Lung (tissue), 11 donors: ENCODE measurements at regions not wholly inside any gene's neighbourhood (a gene's known extent, or its start where the extent isn't known, plus 50 kb on each side); places are given as distances from the start of the nearest gene placed in this dataset.

Experiments used
- ATAC-seq: fragments of 200-7000 bp; cut with Tn5 transposase; one replicate; pipeline ENCODE4 v1.9.1; 2020; ENCODE audit warnings: moderate number of reproducible peaks; ENCODE audit not compliant: insufficient read depth, low FRiP score
- DNase-seq, 3 donors: peaks; one replicate each; pipeline ENCODE4 v3.0.0-alpha.2; 2013 to 2017
- H3K27ac ChIP-seq, 2 donors: one replicate each; pipeline ENCODE4 v1.5.1; 2013; ENCODE audit warnings: mild to moderate bottlenecking in 2 of 2, moderate library complexity in 2 of 2, control low read depth in 1 of 2, inconsistent platforms in 1 of 2, low read depth in 1 of 2, low read length in 1 of 2
- H3K27me3 ChIP-seq, 3 donors: one replicate each; pipeline ENCODE4 v1.5.1; 2013; ENCODE audit warnings: low read length in 2 of 3; ENCODE audit not compliant: control insufficient read depth in 3 of 3, insufficient read depth in 3 of 3
- H3K36me3 ChIP-seq, 4 donors: one replicate each; pipeline ENCODE4 v1.5.1; 2013; ENCODE audit warnings: low read length in 4 of 4, mild to moderate bottlenecking in 1 of 4, moderate library complexity in 1 of 4; ENCODE audit not compliant: control insufficient read depth in 4 of 4, insufficient read depth in 4 of 4
- H3K4me1 ChIP-seq, 5 donors: one replicate each; pipeline ENCODE4 v1.5.1; 2013; ENCODE audit warnings: low read length in 5 of 5, mild to moderate bottlenecking in 2 of 5, moderate library complexity in 1 of 5; ENCODE audit not compliant: control insufficient read depth in 5 of 5, insufficient read depth in 5 of 5
- H3K4me3 ChIP-seq: one replicate; pipeline ENCODE4 v1.5.1; 2013; ENCODE audit warnings: mild to moderate bottlenecking, control low read depth, moderate library complexity
- H3K9ac ChIP-seq, 2 donors: one replicate each; pipeline ENCODE4 v1.5.1; 2013; ENCODE audit warnings: low read length in 2 of 2, control low read depth in 1 of 2; ENCODE audit not compliant: insufficient read depth in 1 of 2
- H3K9me3 ChIP-seq, 4 donors: one replicate each; pipeline ENCODE4 v1.5.1; 2013; ENCODE audit warnings: low read length in 3 of 4, mild to moderate bottlenecking in 1 of 4, moderate library complexity in 1 of 4; ENCODE audit not compliant: control insufficient read depth in 4 of 4, insufficient read depth in 3 of 4
- CTCF ChIP-seq: IDR thresholded peaks from 2 replicates; pipeline ENCODE4 v1.5.1; 2012; ENCODE audit warnings: mild to moderate bottlenecking; ENCODE audit errors: control extremely low read depth, extremely low read depth
- whole genome bisulfite sequencing, 2 donors: extraction: QIAGEN DNeasy Blood & Tissue Kit; methylation state at CpG; one replicate each; pipeline ENCODE4 v1.1.7; 2013; 5-methylcytosine and 5-hydroxymethylcytosine counted together
- donor health status: control.
- donor health status: control.
- donor health status: Bipolar disorder and iron deficiency.
- donor health status: healthy.
- donor health status: DM: yes; HTN: yes; CAD: no.

GRCh38 chr10:120282846-120283492 lies 174.1 kb upstream of the PLPP4 start:
- H3K27me3 ChIP-seq: no peaks in the 10 kb centered on the region
- no peak for TF ChIP-seq CTCF
- no peak overlapping the region for H3K27ac ChIP-seq
- no peaks in the 10 kb centered on the region for H3K4me1 ChIP-seq
- peaks cover 0 to 1% (median 0%) of the 10 kb centered on the region in 4 donors for H3K9me3 ChIP-seq
- 78 to 84% methylated on average over 6 of the region's 6 CpGs for WGBS, 2 donors
- H3K36me3 ChIP-seq: no peaks in the 10 kb centered on the region
- DNase-seq: no peak
- no peak for ATAC-seq
- no peak overlapping the region for H3K4me3 ChIP-seq
- no peak overlapping the region for H3K9ac ChIP-seq

GRCh38 chr10:120285408-120285807 lies 171.6 kb upstream of the PLPP4 start:
- no peak for TF ChIP-seq CTCF

GRCh38 chr10:120286280-120286679 lies 170.7 kb upstream of the PLPP4 start:
- no peak for TF ChIP-seq CTCF
- DNase-seq: no peak
- H3K27ac ChIP-seq: no peak overlapping the region

More at GRCh38 chr10:120285408-120285807, 171.6 kb upstream of the PLPP4 start:
- Histone ChIP-seq H3K9me3 (peaks cover 0 to 1% (median 0%) of the 10 kb centered on the region in 4 donors), H3K4me1 (no peaks in the 10 kb centered on the region), H3K27me3 (no peaks in the 10 kb centered on the region), H3K27ac (no peak overlapping the region), H3K4me3 (no peak overlapping the region), H3K9ac (no peak overlapping the region), H3K36me3 (no peaks in the 10 kb centered on the region)
- 84 to 85% methylated on average over 6 of the region's 6 CpGs for WGBS, 2 donors
- DNase-seq (no peak), ATAC-seq (no peak)

GRCh38 chr10:120300513-120300912 lies 156.5 kb upstream of the PLPP4 start:
- no peak for TF ChIP-seq CTCF
- Histone ChIP-seq H3K27me3 (no peaks in the 10 kb centered on the region), H3K9me3 (no peaks in the 10 kb centered on the region), H3K36me3 (no peaks in the 10 kb centered on the region), H3K4me1 (no peaks in the 10 kb centered on the region), H3K4me3 (no peak overlapping the region), H3K27ac (no peak overlapping the region), H3K9ac (no peak overlapping the region)
- ATAC-seq: no peak
- DNase-seq: no peak
- WGBS, 2 donors: 76 to 81% methylated on average over 5 of the region's 5 CpGs

More at GRCh38 chr10:120286280-120286679, 170.7 kb upstream of the PLPP4 start:
- no peaks in the 10 kb centered on the region for H3K27me3 ChIP-seq
- H3K4me1 ChIP-seq: no peaks in the 10 kb centered on the region
- H3K9ac ChIP-seq: no peak overlapping the region
- 64 to 76% methylated on average over 3 of the region's 3 CpGs for WGBS, 2 donors
- H3K4me3 ChIP-seq: no peak overlapping the region
- H3K9me3 ChIP-seq: peaks cover 0 to 1% (median 0%) of the 10 kb centered on the region in 4 donors
- peak; percentile 5 for ATAC-seq
- H3K36me3 ChIP-seq: no peaks in the 10 kb centered on the region
